ENCODE measurements at regions not wholly inside any gene's neighbourhood (a gene's known extent, or its start where the extent isn't known, plus 50 kb on each side); places are given as distances from the start of the nearest gene placed in this dataset.
A peak's percentile ranks its signal among the peaks of the same experiment; 100 is the strongest.

DNA sequence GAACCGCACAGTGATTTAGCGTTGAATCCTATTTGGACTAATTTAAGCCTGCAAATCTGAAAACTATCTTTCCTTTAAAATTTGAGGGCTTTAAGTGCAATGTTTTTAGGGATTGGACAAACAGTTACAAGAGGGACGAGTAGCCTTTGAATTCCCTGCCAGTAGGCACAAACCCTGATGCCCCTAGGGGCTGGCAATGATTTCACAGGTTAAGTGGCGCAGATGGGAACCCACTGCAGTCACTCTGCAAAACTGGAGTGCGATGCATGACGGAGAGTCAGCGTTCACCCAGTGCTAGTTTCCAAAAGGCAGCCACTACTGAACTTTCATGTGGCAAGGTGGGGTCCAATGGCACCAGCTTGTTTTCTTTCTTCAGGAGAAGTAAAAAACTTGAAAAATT, 99.4 kb upstream of the FRMD6 start:
- DNase-seq = no peak

DNA sequence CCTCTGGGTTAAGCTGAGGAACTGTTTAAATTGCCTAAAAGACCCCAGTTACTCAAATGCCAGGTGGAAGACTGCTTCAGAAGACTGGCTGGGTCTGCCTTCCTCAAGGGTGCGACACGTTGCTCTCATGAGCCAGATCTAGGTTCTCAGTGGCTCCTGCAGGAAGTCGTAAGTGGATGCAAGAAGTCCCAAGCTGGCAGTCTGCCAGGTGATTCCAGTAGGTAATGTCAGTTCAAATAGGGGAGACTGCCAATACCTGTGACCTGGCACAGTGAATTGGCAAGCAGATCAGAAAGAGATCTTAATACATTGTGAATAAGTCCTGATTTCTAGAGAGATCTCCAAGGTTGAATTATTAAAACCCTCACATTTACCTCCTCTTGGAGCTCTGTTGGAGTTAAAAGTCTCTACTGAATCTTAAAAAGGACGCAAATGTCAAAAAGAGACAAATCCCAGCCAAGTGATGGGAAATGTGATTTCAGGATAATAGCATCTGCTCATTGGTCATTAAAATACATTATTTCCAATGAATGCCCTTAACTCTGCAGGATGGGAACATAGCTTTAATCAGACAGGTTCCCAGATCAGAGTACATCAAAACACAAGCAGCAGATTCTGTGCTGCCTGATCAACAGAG, 98.8 kb upstream of the FRMD6 start:
- Histone ChIP-seq H3K27ac (ENCODE audit: low read depth, low read length) (no peak overlapping the region), H4K8ac (ENCODE audit: low read depth, low read length) (no peak overlapping the region)

More for the DNA sequence above, 99.4 kb upstream of the FRMD6 start:
- Histone ChIP-seq H3K4me3 (ENCODE audit: low read length) (no peak overlapping the region), H3K23ac (ENCODE audit: low read length) (no peak overlapping the region), H3K27ac (ENCODE audit: low read depth, low read length) (no peak overlapping the region), H3K36me3 (ENCODE audit: control insufficient read depth, insufficient read depth, low read length) (no peaks in the 10 kb centered on the region), H3K18ac (ENCODE audit: low read length) (no peak overlapping the region), H2AK5ac (ENCODE audit: low read length) (no peak overlapping the region), H2BK15ac (replicated peaks; ENCODE audit: low read depth) (no peak overlapping the region), H2BK5ac (ENCODE audit: low read length) (no peak overlapping the region), H3K27me3 (ENCODE audit: insufficient read depth, low read length, poor library complexity) (no peaks in the 10 kb centered on the region), H4K5ac (ENCODE audit: low read length) (no peak overlapping the region), H3K4me2 (ENCODE audit: low read length) (no peak overlapping the region), H3K4ac (ENCODE audit: low read depth, low read length) (no peak overlapping the region), H3K4me1 (ENCODE audit: control insufficient read depth, low read depth, low read length) (no peaks in the 10 kb centered on the region), H3K79me2 (ENCODE audit: control insufficient read depth, insufficient read depth, low read length) (no peaks in the 10 kb centered on the region), H3K9ac (ENCODE audit: low read length) (no peak overlapping the region), H4K8ac (ENCODE audit: low read depth, low read length) (no peak overlapping the region), H3K56ac (ENCODE audit: low read length) (no peak overlapping the region), H3K79me1 (ENCODE audit: low read length) (no peaks in the 10 kb centered on the region), H2BK120ac (ENCODE audit: low read depth, low read length) (no peak overlapping the region)
- no CpG with 5 or more reads among the region's 7 CpGs for WGBS (ENCODE audit: extremely low coverage, insufficient coverage, low lambda C conversion rate)

DNA sequence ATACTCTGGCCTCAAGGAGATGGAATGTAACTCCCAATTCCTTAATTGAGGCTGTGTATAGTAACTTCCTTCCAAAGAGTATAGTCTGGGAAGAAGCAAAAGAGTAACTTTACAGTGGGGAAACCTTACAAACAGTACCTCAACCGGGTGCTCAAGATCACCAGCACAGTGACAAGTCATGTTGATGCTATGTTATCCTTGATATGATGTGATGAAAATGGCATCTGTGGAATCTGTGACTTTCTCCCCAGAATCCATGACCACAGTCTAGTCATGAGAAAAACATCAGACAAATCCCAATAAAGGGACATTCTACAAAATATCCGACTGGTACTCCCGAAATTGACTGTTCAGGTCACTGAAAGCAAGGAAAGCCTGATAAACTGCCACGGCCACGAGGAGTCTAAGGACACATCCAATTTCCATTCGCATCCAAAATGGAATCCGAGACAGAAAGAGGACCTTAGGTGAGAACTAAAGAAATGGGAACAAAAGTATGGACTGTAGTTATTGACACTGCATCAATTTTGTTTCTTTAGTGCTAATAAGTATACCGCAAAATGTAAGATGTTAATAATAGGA, 97.3 kb upstream of the FRMD6 start:
- peak; percentile 87 for DNase-seq
- no peak overlapping the region for H3K27ac ChIP-seq (ENCODE audit: low read depth, low read length)
- no peak overlapping the region for H2AK5ac ChIP-seq (ENCODE audit: low read length)
- no peaks in the 10 kb centered on the region for H3K27me3 ChIP-seq (ENCODE audit: insufficient read depth, low read length, poor library complexity)
- no peaks in the 10 kb centered on the region for H3K4me1 ChIP-seq (ENCODE audit: control insufficient read depth, low read depth, low read length)
- no peak overlapping the region for H4K5ac ChIP-seq (ENCODE audit: low read length)
- H2BK15ac ChIP-seq (replicated peaks; ENCODE audit: low read depth) = no peak overlapping the region
- H2BK120ac ChIP-seq (ENCODE audit: low read depth, low read length) = no peak overlapping the region
- H3K79me2 ChIP-seq (ENCODE audit: control insufficient read depth, insufficient read depth, low read length) = no peaks in the 10 kb centered on the region
- no peak overlapping the region for H3K4me2 ChIP-seq (ENCODE audit: low read length)
- H3K18ac ChIP-seq (ENCODE audit: low read length) = no peak overlapping the region
- no peak overlapping the region for H2BK5ac ChIP-seq (ENCODE audit: low read length)
- no peak overlapping the region for H3K4me3 ChIP-seq (ENCODE audit: low read length)
- no peak overlapping the region for H3K9ac ChIP-seq (ENCODE audit: low read length)
- no peak overlapping the region for H3K23ac ChIP-seq (ENCODE audit: low read length)
- H3K4ac ChIP-seq (ENCODE audit: low read depth, low read length) = no peak overlapping the region
- H3K79me1 ChIP-seq (ENCODE audit: low read length) = no peaks in the 10 kb centered on the region
- no peak overlapping the region for H4K8ac ChIP-seq (ENCODE audit: low read depth, low read length)
- H3K56ac ChIP-seq (ENCODE audit: low read length) = no peak overlapping the region
- H3K36me3 ChIP-seq (ENCODE audit: control insufficient read depth, insufficient read depth, low read length) = no peaks in the 10 kb centered on the region
- WGBS (ENCODE audit: extremely low coverage, insufficient coverage, low lambda C conversion rate) = no CpG with 5 or more reads among the region's 8 CpGs

More for the DNA sequence above, 98.8 kb upstream of the FRMD6 start:
- no peaks in the 10 kb centered on the region for H3K4me1 ChIP-seq (ENCODE audit: control insufficient read depth, low read depth, low read length)
- H3K36me3 ChIP-seq (ENCODE audit: control insufficient read depth, insufficient read depth, low read length) = no peaks in the 10 kb centered on the region
- H3K4ac ChIP-seq (ENCODE audit: low read depth, low read length) = no peak overlapping the region
- no peak overlapping the region for H3K56ac ChIP-seq (ENCODE audit: low read length)
- no peak for DNase-seq
- WGBS (ENCODE audit: extremely low coverage, insufficient coverage, low lambda C conversion rate) = no CpG with 5 or more reads among the region's 4 CpGs
- H4K5ac ChIP-seq (ENCODE audit: low read length) = no peak overlapping the region
- H3K9ac ChIP-seq (ENCODE audit: low read length) = no peak overlapping the region
- H3K4me3 ChIP-seq (ENCODE audit: low read length) = no peak overlapping the region
- H3K79me2 ChIP-seq (ENCODE audit: control insufficient read depth, insufficient read depth, low read length) = no peaks in the 10 kb centered on the region
- H3K79me1 ChIP-seq (ENCODE audit: low read length) = no peaks in the 10 kb centered on the region
- no peak overlapping the region for H3K4me2 ChIP-seq (ENCODE audit: low read length)
- H2BK120ac ChIP-seq (ENCODE audit: low read depth, low read length) = no peak overlapping the region
- no peak overlapping the region for H3K23ac ChIP-seq (ENCODE audit: low read length)
- H3K18ac ChIP-seq (ENCODE audit: low read length) = no peak overlapping the region
- H3K27me3 ChIP-seq (ENCODE audit: insufficient read depth, low read length, poor library complexity) = no peaks in the 10 kb centered on the region
- no peak overlapping the region for H2BK5ac ChIP-seq (ENCODE audit: low read length)
- no peak overlapping the region for H2AK5ac ChIP-seq (ENCODE audit: low read length)
- H2BK15ac ChIP-seq (replicated peaks; ENCODE audit: low read depth) = no peak overlapping the region

DNA sequence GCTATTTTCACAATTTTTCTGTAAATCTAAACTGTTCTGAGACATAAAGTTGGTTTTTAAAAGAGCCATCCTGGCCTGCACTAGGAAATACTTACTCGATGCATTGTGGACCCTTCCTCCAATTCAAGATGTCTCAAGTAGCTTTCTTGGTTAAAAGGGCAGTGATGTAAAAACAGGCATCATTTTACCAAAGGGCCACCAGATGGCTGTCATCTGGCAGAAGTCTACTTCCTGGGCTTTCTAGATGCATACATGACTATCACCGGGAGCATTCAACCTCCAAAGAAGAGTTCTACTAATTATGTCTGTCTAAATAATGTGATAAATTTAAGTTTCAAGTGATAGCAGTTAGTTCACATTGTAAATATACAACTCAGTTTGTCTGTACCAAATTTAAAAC, 96.8 kb upstream of the FRMD6 start:
- Histone ChIP-seq H2BK120ac (ENCODE audit: low read depth, low read length) (no peak overlapping the region), H3K27me3 (ENCODE audit: insufficient read depth, low read length, poor library complexity) (no peaks in the 10 kb centered on the region), H3K79me1 (ENCODE audit: low read length) (no peaks in the 10 kb centered on the region), H2AK5ac (ENCODE audit: low read length) (no peak overlapping the region), H3K4me1 (ENCODE audit: control insufficient read depth, low read depth, low read length) (no peaks in the 10 kb centered on the region), H3K18ac (ENCODE audit: low read length) (no peak overlapping the region), H3K27ac (ENCODE audit: low read depth, low read length) (no peak overlapping the region), H3K56ac (ENCODE audit: low read length) (no peak overlapping the region), H3K4me3 (ENCODE audit: low read length) (no peak overlapping the region), H3K4me2 (ENCODE audit: low read length) (no peak overlapping the region), H3K4ac (ENCODE audit: low read depth, low read length) (no peak overlapping the region), H3K36me3 (ENCODE audit: control insufficient read depth, insufficient read depth, low read length) (no peaks in the 10 kb centered on the region), H3K79me2 (ENCODE audit: control insufficient read depth, insufficient read depth, low read length) (no peaks in the 10 kb centered on the region), H3K9ac (ENCODE audit: low read length) (no peak overlapping the region), H2BK5ac (ENCODE audit: low read length) (no peak overlapping the region), H4K5ac (ENCODE audit: low read length) (no peak overlapping the region), H4K8ac (ENCODE audit: low read depth, low read length) (no peak overlapping the region), H2BK15ac (replicated peaks; ENCODE audit: low read depth) (no peak overlapping the region), H3K23ac (ENCODE audit: low read length) (no peak overlapping the region)
- peak; percentile 69 for DNase-seq
- no CpG with 5 or more reads among the region's 2 CpGs for WGBS (ENCODE audit: extremely low coverage, insufficient coverage, low lambda C conversion rate)

DNA sequence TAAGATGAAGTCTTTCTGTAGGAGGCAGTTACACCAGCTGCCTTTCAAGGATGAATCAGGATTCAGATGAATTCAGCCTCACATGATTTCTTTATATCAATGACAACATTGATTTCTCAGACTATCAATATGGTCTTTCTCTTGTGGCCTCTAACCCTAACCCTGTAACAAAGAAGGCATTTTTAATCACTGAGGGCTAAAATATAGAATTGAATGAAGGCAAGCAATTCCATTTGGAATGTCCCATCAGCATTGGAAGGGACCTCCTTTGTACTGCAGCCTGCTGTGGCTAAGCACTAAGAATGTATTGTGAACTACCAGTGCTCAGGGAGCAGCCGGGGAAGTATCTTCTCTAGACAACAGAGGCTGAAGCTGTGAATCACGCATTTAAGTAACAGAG, 90.6 kb upstream of the FRMD6 start:
- H3K56ac ChIP-seq (ENCODE audit: low read length) = no peak overlapping the region
- no peaks in the 10 kb centered on the region for H3K36me3 ChIP-seq (ENCODE audit: control insufficient read depth, insufficient read depth, low read length)
- no peak for DNase-seq
- WGBS (ENCODE audit: extremely low coverage, insufficient coverage, low lambda C conversion rate) = no CpG with 5 or more reads among the region's 2 CpGs
- no peaks in the 10 kb centered on the region for H3K27me3 ChIP-seq (ENCODE audit: insufficient read depth, low read length, poor library complexity)
- no peak overlapping the region for H2BK5ac ChIP-seq (ENCODE audit: low read length)
- H3K23ac ChIP-seq (ENCODE audit: low read length) = no peak overlapping the region
- no peak overlapping the region for H3K18ac ChIP-seq (ENCODE audit: low read length)
- H4K5ac ChIP-seq (ENCODE audit: low read length) = no peak overlapping the region
- no peaks in the 10 kb centered on the region for H3K79me2 ChIP-seq (ENCODE audit: control insufficient read depth, insufficient read depth, low read length)
- no peak overlapping the region for H3K9ac ChIP-seq (ENCODE audit: low read length)
- H3K4ac ChIP-seq (ENCODE audit: low read depth, low read length) = no peak overlapping the region
- H2AK5ac ChIP-seq (ENCODE audit: low read length) = no peak overlapping the region
- no peak overlapping the region for H2BK120ac ChIP-seq (ENCODE audit: low read depth, low read length)
- H3K27ac ChIP-seq (ENCODE audit: low read depth, low read length) = no peak overlapping the region
- H3K4me1 ChIP-seq (ENCODE audit: control insufficient read depth, low read depth, low read length) = no peaks in the 10 kb centered on the region
- no peak overlapping the region for H4K8ac ChIP-seq (ENCODE audit: low read depth, low read length)
- no peak overlapping the region for H2BK15ac ChIP-seq (replicated peaks; ENCODE audit: low read depth)
- no peaks in the 10 kb centered on the region for H3K79me1 ChIP-seq (ENCODE audit: low read length)
- H3K4me2 ChIP-seq (ENCODE audit: low read length) = no peak overlapping the region
- no peak overlapping the region for H3K4me3 ChIP-seq (ENCODE audit: low read length)

DNA sequence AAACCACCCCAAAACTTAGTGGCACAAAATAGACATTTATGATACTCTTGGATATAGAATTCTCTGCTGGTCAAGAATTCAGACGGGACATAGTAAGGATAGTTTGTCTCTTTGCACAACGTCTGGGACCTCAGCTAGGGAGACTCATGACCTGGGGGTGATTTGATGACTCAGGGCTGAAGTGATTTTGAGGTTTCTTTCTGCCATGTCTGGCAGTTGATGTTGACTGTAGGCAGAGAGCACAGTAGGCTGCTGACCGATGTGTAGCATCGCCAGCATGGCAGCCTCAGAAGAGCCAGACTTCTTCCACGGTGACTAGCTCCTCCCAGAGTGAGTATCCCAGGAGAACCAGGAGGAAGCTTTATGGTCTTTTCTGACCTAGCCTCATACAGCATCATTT, 88.9 kb upstream of the FRMD6 start:
- no peak overlapping the region for H4K8ac ChIP-seq (ENCODE audit: low read depth, low read length)
- H3K4me2 ChIP-seq (ENCODE audit: low read length) = no peak overlapping the region
- no peak overlapping the region for H3K9ac ChIP-seq (ENCODE audit: low read length)
- no CpG with 5 or more reads among the region's 5 CpGs for WGBS (ENCODE audit: extremely low coverage, insufficient coverage, low lambda C conversion rate)
- no peak overlapping the region for H2BK120ac ChIP-seq (ENCODE audit: low read depth, low read length)
- no peak overlapping the region for H3K18ac ChIP-seq (ENCODE audit: low read length)
- no peak for DNase-seq
- no peaks in the 10 kb centered on the region for H3K79me2 ChIP-seq (ENCODE audit: control insufficient read depth, insufficient read depth, low read length)
- no peak overlapping the region for H3K4ac ChIP-seq (ENCODE audit: low read depth, low read length)
- no peak overlapping the region for H2BK5ac ChIP-seq (ENCODE audit: low read length)
- peaks cover 2% of the 10 kb centered on the region for H3K4me1 ChIP-seq (ENCODE audit: control insufficient read depth, low read depth, low read length)
- H2AK5ac ChIP-seq (ENCODE audit: low read length) = no peak overlapping the region
- no peaks in the 10 kb centered on the region for H3K27me3 ChIP-seq (ENCODE audit: insufficient read depth, low read length, poor library complexity)
- no peak overlapping the region for H2BK15ac ChIP-seq (replicated peaks; ENCODE audit: low read depth)
- no peak overlapping the region for H4K5ac ChIP-seq (ENCODE audit: low read length)
- H3K36me3 ChIP-seq (ENCODE audit: control insufficient read depth, insufficient read depth, low read length) = no peaks in the 10 kb centered on the region
- H3K79me1 ChIP-seq (ENCODE audit: low read length) = no peaks in the 10 kb centered on the region
- no peak overlapping the region for H3K23ac ChIP-seq (ENCODE audit: low read length)
- H3K4me3 ChIP-seq (ENCODE audit: low read length) = no peak overlapping the region
- H3K27ac ChIP-seq (ENCODE audit: low read depth, low read length) = no peak overlapping the region
- H3K56ac ChIP-seq (ENCODE audit: low read length) = no peak overlapping the region
